Upper lobe of left lung (tissue), 6 donors: ENCODE measurements at regions not wholly inside any gene's neighbourhood (a gene's known extent, or its start where the extent isn't known, plus 50 kb on each side); places are given as distances from the start of the nearest gene placed in this dataset.

ENCODE experiments used
- ATAC-seq, 2 donors: fragments of 200-7000 bp; cut with Tn5 transposase; one replicate each; pipeline ENCODE4 v1.9.1; 2022; ENCODE audit warnings: mild to moderate bottlenecking in 2 of 2, moderate library complexity in 2 of 2; ENCODE audit not compliant: low FRiP score in 2 of 2
- DNase-seq, 2 donors: peaks; one replicate each; pipeline ENCODE4 v3.0.0-alpha.2; 2019 to 2020
- H3K27ac ChIP-seq, 4 donors: fragments of 200-600 bp; sonication (generic); one replicate each; pipeline ENCODE4 v1.5.1; 2016 to 2019
- H3K27me3 ChIP-seq, 4 donors: fragments of 200-600 bp; sonication (generic); one replicate each; pipeline ENCODE4 v1.5.1; 2017 to 2019
- H3K36me3 ChIP-seq, 4 donors: fragments of 200-600 bp; sonication (generic); one replicate each; pipeline ENCODE4 v1.5.1; 2016 to 2019
- H3K4me1 ChIP-seq, 4 donors: fragments of 200-600 bp; sonication (generic); one replicate each; pipeline ENCODE4 v1.5.1; 2018 to 2019
- H3K4me3 ChIP-seq, 4 donors: fragments of 200-600 bp; sonication (generic); one replicate each; pipeline ENCODE4 v1.5.1; 2017 to 2019; ENCODE audit warnings: mild to moderate bottlenecking in 2 of 4, moderate library complexity in 1 of 4
- H3K9me3 ChIP-seq, 4 donors: fragments of 200-600 bp; sonication (generic); one replicate each; pipeline ENCODE4 v1.5.1; 2018 to 2019
- CTCF ChIP-seq, 6 experiments: fragments of 450-650 bp in 4 of 6; fragments of 200-600 bp in 2 of 6; sonication (generic) in 2 of 6; IDR thresholded peaks; one replicate each; pipeline ENCODE4 v1.5.1; 2016 to 2019; ENCODE audit warnings: antibody characterized with exemption in 6 of 6
- EP300 ChIP-seq, 4 donors: sonication (generic); formaldehyde crosslinking; IDR thresholded peaks; one replicate each; pipeline ENCODE4 v1.5.1; 2017; ENCODE audit warnings: antibody characterized with exemption in 4 of 4, control low read depth in 2 of 4
- POLR2A ChIP-seq, 4 donors: fragments of 450-650 bp; IDR thresholded peaks; one replicate each; pipeline ENCODE4 v1.5.1; 2016 to 2017; ENCODE audit warnings: antibody characterized with exemption in 4 of 4, mild to moderate bottlenecking in 2 of 4
- POLR2AphosphoS5 ChIP-seq, 2 donors: sonication (generic); formaldehyde crosslinking; IDR thresholded peaks; one replicate each; pipeline ENCODE4 v1.5.1; 2017; ENCODE audit warnings: antibody characterized with exemption in 2 of 2
- WGBS, 2 donors: methylation state at CpG; one replicate each; pipeline ENCODE4 v1.1.5; 2017 to 2018; 5-methylcytosine and 5-hydroxymethylcytosine counted together
- donor health status: DM: no; HTN: no; CAD: no; lungs with moderate emphysema.
- donor health status: DM: no; HTN: yes; CAD: no; lungs with severe emphysema.

GRCh38 chr1:234686035-234686434 lies 76.1 kb upstream of the IRF2BP2 start:
- no peak for TF ChIP-seq POLR2A (IDR thresholded peaks at IDR 0.05)
- no peak for TF ChIP-seq CTCF (IDR thresholded peaks at IDR 0.05)
- TF ChIP-seq EP300 (IDR thresholded peaks at IDR 0.05), result no peak
- TF ChIP-seq POLR2AphosphoS5 (IDR thresholded peaks at IDR 0.05), result no peak
- ATAC-seq, result no peak

GRCh38 chr1:234684856-234685255 lies 74.9 kb upstream of the IRF2BP2 start:
- Histone ChIP-seq H3K9me3 (no peaks in the 10 kb centered on the region), H3K27ac (peak overlapping the region in 1 of 4 donors; percentile 60), H3K36me3 (no peaks in the 10 kb centered on the region), H3K4me3 (no peak overlapping the region), H3K4me1 (peaks cover 0 to 13% (median 11%) of the 10 kb centered on the region in 4 donors), H3K27me3 (no peaks in the 10 kb centered on the region)
- WGBS, 2 donors, result 88 to 91% methylated on average over 2 of the region's 2 CpGs
- no peak for TF ChIP-seq EP300 (IDR thresholded peaks at IDR 0.05)
- TF ChIP-seq POLR2AphosphoS5 (IDR thresholded peaks at IDR 0.05), result no peak
- TF ChIP-seq CTCF (IDR thresholded peaks at IDR 0.05), result no peak
- no peak for TF ChIP-seq POLR2A (IDR thresholded peaks at IDR 0.05)
- peak in 1 of 2 donors; percentile 81 for ATAC-seq
- no peak for DNase-seq

More at GRCh38 chr1:234686035-234686434, 76.1 kb upstream of the IRF2BP2 start:
- WGBS, 2 donors, result 94 to 100% methylated on average over 1 of the region's 1 CpG
- no peak for DNase-seq
- H3K4me1 ChIP-seq, result peaks cover 0 to 13% (median 11%) of the 10 kb centered on the region in 4 donors
- no peaks in the 10 kb centered on the region for H3K36me3 ChIP-seq
- H3K4me3 ChIP-seq, result no peak overlapping the region
- H3K27me3 ChIP-seq, result no peaks in the 10 kb centered on the region
- H3K9me3 ChIP-seq, result no peaks in the 10 kb centered on the region
- H3K27ac ChIP-seq, result no peak overlapping the region

- ATAC-seq, result peak; percentile 88 to 97
- Histone ChIP-seq H3K4me3 (no peak overlapping the region), H3K4me1 (peaks cover 0 to 13% (median 11%) of the 10 kb centered on the region in 4 donors), H3K9me3 (no peaks in the 10 kb centered on the region), H3K27ac (peak overlapping the region; percentile 29 to 60 (median 44)), H3K36me3 (no peaks in the 10 kb centered on the region), H3K27me3 (no peaks in the 10 kb centered on the region)
- DNase-seq, result peak; percentile 29 to 92
- WGBS, 2 donors, result 76 to 77% methylated on average over 10 of the region's 10 CpGs
- TF ChIP-seq POLR2AphosphoS5 (IDR thresholded peaks at IDR 0.05) (peak; percentile 55 to 58), CTCF (IDR thresholded peaks at IDR 0.05) (no peak), EP300 (IDR thresholded peaks at IDR 0.05) (peak in 1 of 4 donors; percentile 42), POLR2A (IDR thresholded peaks at IDR 0.05) (no peak)
Measured at GRCh38 chr1:234683861-234684632, 74.1 kb upstream of the IRF2BP2 start.

GRCh38 chr1:234683127-234683860 lies 73.3 kb upstream of the IRF2BP2 start:
- ATAC-seq (no peak), DNase-seq (no peak)
- H3K4me1 ChIP-seq, result peaks cover 0 to 13% (median 11%) of the 10 kb centered on the region in 4 donors
- TF ChIP-seq CTCF (IDR thresholded peaks at IDR 0.05) (no peak), POLR2A (IDR thresholded peaks at IDR 0.05) (no peak), POLR2AphosphoS5 (IDR thresholded peaks at IDR 0.05) (no peak), EP300 (IDR thresholded peaks at IDR 0.05) (no peak)
- H3K27me3 ChIP-seq, result no peaks in the 10 kb centered on the region
- WGBS, 2 donors, result 93 to 98% methylated on average over 2 of the region's 2 CpGs
- H3K9me3 ChIP-seq, result no peaks in the 10 kb centered on the region
- H3K27ac ChIP-seq, result peak overlapping the region in 3 of 4 donors; percentile 35 to 60 (median 54)
- no peak overlapping the region for H3K4me3 ChIP-seq
- no peaks in the 10 kb centered on the region for H3K36me3 ChIP-seq
